WTC11 (cell line): ENCODE measurements at regions not wholly inside any gene's neighbourhood (a gene's known extent, or its start where the extent isn't known, plus 50 kb on each side); places are given as distances from the start of the nearest gene placed in this dataset.

Experiments
- ATAC-seq: fragments of 200-7000 bp; cut with Tn5 transposase; 2 replicates; pipeline ENCODE4 v1.10.0; 2021; ENCODE audit warnings: mild to moderate bottlenecking, moderate library complexity
- CTCF ChIA-PET: fragments of 300-600 bp; sonication (Branson Sonifier 250); formaldehyde crosslinking; loops from one replicate; lab custom pipeline; 2021; ENCODE audit warnings: antibody characterized with exemption; lab: Charles Lee
- POLR2A ChIA-PET: fragments of 350-600 bp; sonication (Branson Sonifier 250); formaldehyde crosslinking; loops from one replicate; lab custom pipeline; 2021; ENCODE audit warnings: antibody characterized with exemption; lab: Charles Lee
- DNase-seq: peaks from one replicate; pipeline ENCODE4 v3.0.0; 2021; ENCODE audit warnings: low spot score
- H3K27ac Mint-ChIP-seq: 2 replicates; pipeline ENCODE4 v1.8.0; 2021; ENCODE audit warnings: mixed read lengths
- H3K27me3 Mint-ChIP-seq: 2 replicates; pipeline ENCODE4 v1.8.0; 2021; ENCODE audit warnings: low read depth, mild to moderate bottlenecking, moderate library complexity, mixed read lengths
- H3K36me3 Mint-ChIP-seq: 2 replicates; pipeline ENCODE4 v1.8.0; 2021; ENCODE audit warnings: mixed read lengths
- H3K4me1 Mint-ChIP-seq: 2 replicates; pipeline ENCODE4 v1.8.0; 2022; ENCODE audit warnings: mixed read lengths
- H3K4me3 Mint-ChIP-seq: 2 replicates; pipeline ENCODE4 v1.8.0; 2021; ENCODE audit warnings: mild to moderate bottlenecking, moderate library complexity, mixed read lengths
- H3K9me3 Mint-ChIP-seq: 2 replicates; pipeline ENCODE4 v1.8.0; 2021; ENCODE audit warnings: mixed read lengths
- AR ChIP-seq: fragments of 250-450 bp; sonication (Bioruptor Pico); IDR thresholded peaks from 2 replicates; pipeline ENCODE4 v1.9.0; 2021; ENCODE audit warnings: mild to moderate bottlenecking
- E2F1 ChIP-seq: sonication (generic); formaldehyde crosslinking; IDR thresholded peaks from 2 replicates; pipeline ENCODE4 v1.8.0; 2022; ENCODE audit warnings: mild to moderate bottlenecking, missing genetic modification reagents
- EMX1 ChIP-seq: fragments of 250-450 bp; sonication (Bioruptor Pico); IDR thresholded peaks from 2 replicates; pipeline ENCODE4 v1.8.0; 2021; ENCODE audit warnings: mild to moderate bottlenecking
- GTF2I ChIP-seq: fragments of 250-450 bp; sonication (Bioruptor Pico); conservative IDR thresholded peaks from 2 replicates; pipeline ENCODE4 v1.4.0; 2021; ENCODE audit warnings: mild to moderate bottlenecking
- HMGXB4 ChIP-seq: sonication (generic); formaldehyde crosslinking; IDR thresholded peaks from 2 replicates; pipeline ENCODE4 v1.8.1; 2023; ENCODE audit warnings: mild to moderate bottlenecking, moderate library complexity, missing genetic modification reagents
- IRF1 ChIP-seq: sonication (generic); formaldehyde crosslinking; IDR thresholded peaks from 2 replicates; pipeline ENCODE4 v1.8.0; 2023; ENCODE audit warnings: missing genetic modification reagents
- KAT7 ChIP-seq: sonication (generic); formaldehyde crosslinking; IDR thresholded peaks from 2 replicates; pipeline ENCODE4 v1.8.1; 2023; ENCODE audit warnings: missing genetic modification reagents, mild to moderate bottlenecking, borderline replicate concordance
- NFATC4 ChIP-seq: fragments of 250-450 bp; sonication (Bioruptor Pico); IDR thresholded peaks from 2 replicates; pipeline ENCODE4 v1.9.0; 2021; ENCODE audit warnings: mild to moderate bottlenecking
- NFYB ChIP-seq: sonication (generic); formaldehyde crosslinking; conservative IDR thresholded peaks from 2 replicates; pipeline ENCODE4 v1.8.0; 2022; ENCODE audit warnings: low read depth, missing genetic modification reagents
- NR2C2 ChIP-seq: sonication (generic); formaldehyde crosslinking; IDR thresholded peaks from 2 replicates; pipeline ENCODE4 v1.8.0; 2022; ENCODE audit warnings: mild to moderate bottlenecking, missing genetic modification reagents
- NR3C1 ChIP-seq: sonication (generic); formaldehyde crosslinking; conservative IDR thresholded peaks from 2 replicates; pipeline ENCODE4 v1.8.1; 2023; ENCODE audit warnings: low read depth, mild to moderate bottlenecking, missing genetic modification reagents
- PREB ChIP-seq: sonication (generic); formaldehyde crosslinking; IDR thresholded peaks from 2 replicates; pipeline ENCODE4 v1.8.1; 2022; ENCODE audit warnings: mild to moderate bottlenecking, missing genetic modification reagents, moderate library complexity, borderline replicate concordance
- SP1 ChIP-seq: sonication (generic); formaldehyde crosslinking; conservative IDR thresholded peaks from 2 replicates; pipeline ENCODE4 v1.8.1; 2022; ENCODE audit warnings: missing genetic modification reagents
- USF1 ChIP-seq: sonication (generic); formaldehyde crosslinking; IDR thresholded peaks from 2 replicates; pipeline ENCODE4 v1.8.0; 2022; ENCODE audit warnings: mild to moderate bottlenecking, missing genetic modification reagents
- USF2 ChIP-seq: sonication (generic); formaldehyde crosslinking; IDR thresholded peaks from 2 replicates; pipeline ENCODE4 v1.8.1; 2023; ENCODE audit warnings: mild to moderate bottlenecking, missing genetic modification reagents, moderate library complexity
- ZNF232 ChIP-seq: sonication (generic); formaldehyde crosslinking; IDR thresholded peaks from 2 replicates; pipeline ENCODE4 v1.8.0; 2022; ENCODE audit warnings: mild to moderate bottlenecking, missing genetic modification reagents
- ZNF396 ChIP-seq: fragments of 250-450 bp; sonication (Bioruptor Pico); IDR thresholded peaks from 2 replicates; pipeline ENCODE4 v1.8.0; 2021; ENCODE audit warnings: mild to moderate bottlenecking, moderate library complexity, borderline replicate concordance
- TF ChIP-seq, protein P1 (sequence below): sonication (generic); formaldehyde crosslinking; IDR thresholded peaks from 2 replicates; pipeline ENCODE4 v1.8.1; 2022; ENCODE audit warnings: missing genetic modification reagents, borderline replicate concordance
- TF ChIP-seq, protein P2 (sequence below): sonication (generic); formaldehyde crosslinking; IDR thresholded peaks from 2 replicates; pipeline ENCODE4 v1.8.1; 2023; ENCODE audit warnings: mild to moderate bottlenecking, missing genetic modification reagents, borderline replicate concordance

DNA sequence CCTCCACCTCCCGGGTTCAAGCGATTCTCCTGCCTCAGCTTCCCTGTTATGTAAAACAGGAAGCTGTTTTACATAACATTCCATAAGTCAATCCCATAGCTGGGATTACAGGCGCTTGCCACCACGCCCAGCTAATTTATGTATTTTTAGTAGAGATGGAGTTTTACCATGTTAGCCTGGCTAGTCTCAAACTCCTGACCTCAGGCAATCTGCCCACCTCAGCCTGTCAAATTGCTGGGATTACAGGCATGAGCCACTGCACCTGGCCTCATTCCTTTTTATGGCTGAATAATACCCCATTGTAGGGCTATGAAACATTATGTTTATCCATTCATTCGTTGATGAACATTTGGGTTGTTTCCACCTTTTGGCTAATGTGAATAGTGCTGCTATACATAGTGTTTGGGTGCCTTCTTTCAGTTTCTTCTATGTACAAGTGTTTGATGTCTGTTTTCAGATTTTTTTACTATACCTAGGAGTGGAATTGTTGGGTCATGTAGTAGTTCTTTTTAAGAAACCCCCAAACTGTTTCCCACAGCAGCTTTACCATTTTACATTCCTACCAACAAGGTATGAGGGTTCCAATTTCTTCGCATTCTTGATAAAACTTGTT, 138.7 kb upstream of the COL21A1 start:
- no peak for DNase-seq
- ATAC-seq, result no peak
- POLR2A ChIA-PET, result no interaction called here
- CTCF ChIA-PET, result no interaction called here
- no peak overlapping the region for H3K27ac Mint-ChIP-seq
- peaks cover 20% of the 10 kb centered on the region for H3K9me3 Mint-ChIP-seq
- no peaks in the 10 kb centered on the region; the same call in 1 of the 2 replicates for H3K36me3 Mint-ChIP-seq
- no peaks in the 10 kb centered on the region for H3K27me3 Mint-ChIP-seq
- H3K4me1 Mint-ChIP-seq, result peaks cover 6% of the 10 kb centered on the region
- no peak overlapping the region for H3K4me3 Mint-ChIP-seq
- TF ChIP-seq HMGXB4 (CRISPR knock-in tag), result no peak
- TF ChIP-seq, protein P1, sequence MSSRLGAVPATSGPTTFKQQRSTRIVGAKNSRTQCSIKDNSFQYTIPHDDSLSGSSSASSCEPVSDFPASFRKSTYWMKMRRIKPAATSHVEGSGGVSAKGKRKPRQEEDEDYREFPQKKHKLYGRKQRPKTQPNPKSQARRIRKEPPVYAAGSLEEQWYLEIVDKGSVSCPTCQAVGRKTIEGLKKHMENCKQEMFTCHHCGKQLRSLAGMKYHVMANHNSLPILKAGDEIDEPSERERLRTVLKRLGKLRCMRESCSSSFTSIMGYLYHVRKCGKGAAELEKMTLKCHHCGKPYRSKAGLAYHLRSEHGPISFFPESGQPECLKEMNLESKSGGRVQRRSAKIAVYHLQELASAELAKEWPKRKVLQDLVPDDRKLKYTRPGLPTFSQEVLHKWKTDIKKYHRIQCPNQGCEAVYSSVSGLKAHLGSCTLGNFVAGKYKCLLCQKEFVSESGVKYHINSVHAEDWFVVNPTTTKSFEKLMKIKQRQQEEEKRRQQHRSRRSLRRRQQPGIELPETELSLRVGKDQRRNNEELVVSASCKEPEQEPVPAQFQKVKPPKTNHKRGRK (CRISPR knock-in tag), result no peak
- TF ChIP-seq, protein P2, sequence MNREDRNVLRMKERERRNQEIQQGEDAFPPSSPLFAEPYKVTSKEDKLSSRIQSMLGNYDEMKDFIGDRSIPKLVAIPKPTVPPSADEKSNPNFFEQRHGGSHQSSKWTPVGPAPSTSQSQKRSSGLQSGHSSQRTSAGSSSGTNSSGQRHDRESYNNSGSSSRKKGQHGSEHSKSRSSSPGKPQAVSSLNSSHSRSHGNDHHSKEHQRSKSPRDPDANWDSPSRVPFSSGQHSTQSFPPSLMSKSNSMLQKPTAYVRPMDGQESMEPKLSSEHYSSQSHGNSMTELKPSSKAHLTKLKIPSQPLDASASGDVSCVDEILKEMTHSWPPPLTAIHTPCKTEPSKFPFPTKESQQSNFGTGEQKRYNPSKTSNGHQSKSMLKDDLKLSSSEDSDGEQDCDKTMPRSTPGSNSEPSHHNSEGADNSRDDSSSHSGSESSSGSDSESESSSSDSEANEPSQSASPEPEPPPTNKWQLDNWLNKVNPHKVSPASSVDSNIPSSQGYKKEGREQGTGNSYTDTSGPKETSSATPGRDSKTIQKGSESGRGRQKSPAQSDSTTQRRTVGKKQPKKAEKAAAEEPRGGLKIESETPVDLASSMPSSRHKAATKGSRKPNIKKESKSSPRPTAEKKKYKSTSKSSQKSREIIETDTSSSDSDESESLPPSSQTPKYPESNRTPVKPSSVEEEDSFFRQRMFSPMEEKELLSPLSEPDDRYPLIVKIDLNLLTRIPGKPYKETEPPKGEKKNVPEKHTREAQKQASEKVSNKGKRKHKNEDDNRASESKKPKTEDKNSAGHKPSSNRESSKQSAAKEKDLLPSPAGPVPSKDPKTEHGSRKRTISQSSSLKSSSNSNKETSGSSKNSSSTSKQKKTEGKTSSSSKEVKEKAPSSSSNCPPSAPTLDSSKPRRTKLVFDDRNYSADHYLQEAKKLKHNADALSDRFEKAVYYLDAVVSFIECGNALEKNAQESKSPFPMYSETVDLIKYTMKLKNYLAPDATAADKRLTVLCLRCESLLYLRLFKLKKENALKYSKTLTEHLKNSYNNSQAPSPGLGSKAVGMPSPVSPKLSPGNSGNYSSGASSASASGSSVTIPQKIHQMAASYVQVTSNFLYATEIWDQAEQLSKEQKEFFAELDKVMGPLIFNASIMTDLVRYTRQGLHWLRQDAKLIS (CRISPR knock-in tag), result no peak
- TF ChIP-seq AR, result no peak
- no peak for TF ChIP-seq E2F1 (CRISPR knock-in tag)
- no peak for TF ChIP-seq USF1 (CRISPR knock-in tag)
- no peak for TF ChIP-seq USF2 (CRISPR knock-in tag)
- no peak for TF ChIP-seq PREB (CRISPR knock-in tag)
- TF ChIP-seq NR2C2, result no peak
- TF ChIP-seq EMX1 (CRISPR knock-in tag), result no peak
- TF ChIP-seq SP1 (CRISPR knock-in tag), result no peak
- TF ChIP-seq GTF2I (CRISPR knock-in tag), result no peak
- TF ChIP-seq IRF1 (CRISPR knock-in tag), result no peak
- TF ChIP-seq KAT7 (CRISPR knock-in tag), result no peak
- no peak for TF ChIP-seq NR3C1 (CRISPR knock-in tag)
- no peak for TF ChIP-seq NFYB (CRISPR knock-in tag)
- no peak for TF ChIP-seq ZNF396 (CRISPR knock-in tag)
- TF ChIP-seq NFATC4 (CRISPR knock-in tag), result no peak
- no peak for TF ChIP-seq ZNF232
